ENCODE measurements at regions not wholly inside any gene's neighbourhood (a gene's known extent, or its start where the extent isn't known, plus 50 kb on each side); places are given as distances from the start of the nearest gene placed in this dataset.
"Not testable (repeated sequence)": the region's sequence is repeated elsewhere in the genome, so short reads cannot be mapped to it uniquely, and the experiment has no call there.

- no peak for ATAC-seq
- intact Hi-C loops (cut with DNase I), result no loop called here
- Histone ChIP-seq H3K4me1 (peaks cover 0 to 5% (median 0%) of the 10 kb centered on the region in 9 donors), H3K27me3 (no peaks in the 10 kb centered on the region), H3K9me3 (no peaks in the 10 kb centered on the region), H3K36me3 (no peaks in the 10 kb centered on the region), H3K4me3 (no peak overlapping the region), H3K27ac (no peak overlapping the region)
- 88 to 94% methylated on average over 7 of the region's 7 CpGs for WGBS, 2 donors
- no peak for TF ChIP-seq CTCF (IDR thresholded peaks at IDR 0.05)
- DNase-seq, result no peak
Measured at GRCh38 chr3:194910414-194910984, 224.8 kb downstream of the FAM43A start.

GRCh38 chr3:194913316-194913715 is 227.6 kb downstream of the FAM43A start:
- ATAC-seq (no peak), DNase-seq (no peak)
- 89 to 94% methylated on average over 5 of the region's 5 CpGs for WGBS, 2 donors
- peaks cover 0 to 10% (median under 1%) of the 10 kb centered on the region in 11 donors for H3K9me3 ChIP-seq
- no peaks in the 10 kb centered on the region for H3K27me3 ChIP-seq
- H3K4me1 ChIP-seq, result no peaks in the 10 kb centered on the region
- H3K4me3 ChIP-seq, result no peak overlapping the region
- TF ChIP-seq CTCF (IDR thresholded peaks at IDR 0.05), result no peak
- intact Hi-C loops (cut with DNase I), result no loop called here
- H3K27ac ChIP-seq, result no peak overlapping the region
- H3K36me3 ChIP-seq, result no peaks in the 10 kb centered on the region

GRCh38 chr3:194924889-194925288 is 239.2 kb downstream of the FAM43A start:
- H3K4me3 ChIP-seq, ATAC-seq: not testable (repeated sequence)
- intact Hi-C loops (cut with DNase I), result loop anchor here in 3 of 10 donors (5.0 kb wide), 2 partner anchors 38 to 43 kb away; no protein-coding TSS in a partner anchor

GRCh38 chr3:194925614-194926013 is 239.9 kb downstream of the FAM43A start:
- no peaks in the 10 kb centered on the region for H3K36me3 ChIP-seq
- ATAC-seq (no peak), DNase-seq (no peak)
- no peak overlapping the region for H3K27ac ChIP-seq
- no peaks in the 10 kb centered on the region for H3K9me3 ChIP-seq
- WGBS, 2 donors, result 79 to 80% methylated on average over 12 of the region's 12 CpGs
- no peak for TF ChIP-seq CTCF (IDR thresholded peaks at IDR 0.05)
- intact Hi-C loops (cut with DNase I), result loop anchor here in 3 of 10 donors (5.0 kb wide), 2 partner anchors 38 to 43 kb away; no protein-coding TSS in a partner anchor
- H3K4me3 ChIP-seq, result no peak overlapping the region
- peaks cover 8 to 42% (median 29%) of the 10 kb centered on the region in 9 donors for H3K4me1 ChIP-seq
- H3K27me3 ChIP-seq, result no peaks in the 10 kb centered on the region

More at GRCh38 chr3:194924889-194925288, 239.2 kb downstream of the FAM43A start:
- not testable (repeated sequence) for H3K36me3 ChIP-seq, H3K27me3 ChIP-seq, DNase-seq, H3K27ac ChIP-seq, H3K9me3 ChIP-seq
- 65 to 71% methylated on average over 5 of the region's 5 CpGs for WGBS, 2 donors
- H3K4me1 ChIP-seq, result peaks cover 3 to 35% (median 22%) of the 10 kb centered on the region in 9 donors

- Histone ChIP-seq H3K27me3 (no peaks in the 10 kb centered on the region), H3K36me3 (no peaks in the 10 kb centered on the region), H3K27ac (peak overlapping the region in 5 of 10 donors; percentile 10 to 84 (median 49)), H3K9me3 (peaks cover 0 to 6% (median 0%) of the 10 kb centered on the region in 11 donors), H3K4me3 (no peak overlapping the region), H3K4me1 (peaks cover 19 to 63% (median 48%) of the 10 kb centered on the region in 9 donors)
- peak in 2 of 8 donors; percentile 14 to 20 for ATAC-seq
- intact Hi-C loops (cut with DNase I), result loop anchor here in 3 of 10 donors (5.0 kb wide), 2 partner anchors 41 to 46 kb away; no protein-coding TSS in a partner anchor
- 0% methylated on average over 1 of the region's 1 CpG for WGBS, 2 donors
- no peak for TF ChIP-seq CTCF (IDR thresholded peaks at IDR 0.05)
- no peak for DNase-seq
Measured at GRCh38 chr3:194928227-194928626, 242.5 kb downstream of the FAM43A start.

Measured in heart right ventricle (tissue), 16 donors.